Right renal pelvis (tissue), 4 donors: ENCODE measurements at regions not wholly inside any gene's neighbourhood (a gene's known extent, or its start where the extent isn't known, plus 50 kb on each side); places are given as distances from the start of the nearest gene placed in this dataset.

Experiments
- DNase-seq, 4 donors: peaks; one replicate each; pipeline ENCODE4 v3.0.0-alpha.2; 2013; ENCODE audit warnings: low read depth in 4 of 4, low spot score in 3 of 4, missing footprints in 1 of 4

- no peak for DNase-seq
Observed at GRCh38 chr12:34188974-34189373, 166.7 kb downstream of the ALG10 start.

GRCh38 chr12:34190054-34190453 is 167.8 kb downstream of the ALG10 start:
- DNase-seq: no peak

GRCh38 chr12:34198924-34199323 is 176.6 kb downstream of the ALG10 start:
- DNase-seq: no peak

GRCh38 chr12:34203866-34204620 is 181.7 kb downstream of the ALG10 start:
- no peak for DNase-seq

- DNase-seq: no peak
Observed at GRCh38 chr12:34204830-34205285, 182.6 kb downstream of the ALG10 start.

GRCh38 chr12:34205401-34205800 is 183.1 kb downstream of the ALG10 start:
- DNase-seq: no peak

GRCh38 chr12:34206061-34206785 is 183.9 kb downstream of the ALG10 start:
- DNase-seq: no peak

- DNase-seq: no peak
Observed at GRCh38 chr12:34207858-34208257, 185.6 kb downstream of the ALG10 start.

- DNase-seq: no peak
Observed at GRCh38 chr12:34208331-34209258, 186.3 kb downstream of the ALG10 start.

GRCh38 chr12:34209259-34209835 is 187.1 kb downstream of the ALG10 start:
- DNase-seq: no peak

- DNase-seq: no peak
Observed at GRCh38 chr12:34210183-34210582, 187.9 kb downstream of the ALG10 start.

GRCh38 chr12:34210689-34211530 is 188.6 kb downstream of the ALG10 start:
- DNase-seq: no peak

- DNase-seq: no peak
Observed at GRCh38 chr12:34212651-34213050, 190.4 kb downstream of the ALG10 start.

GRCh38 chr12:34214011-34214410 is 191.7 kb downstream of the ALG10 start:
- DNase-seq: no peak

- no peak for DNase-seq
Observed at GRCh38 chr12:34215213-34215892, 193.1 kb downstream of the ALG10 start.

GRCh38 chr12:34215893-34216285 is 193.6 kb downstream of the ALG10 start:
- DNase-seq: no peak

- DNase-seq: no peak
Observed at GRCh38 chr12:34217660-34218059, 195.4 kb downstream of the ALG10 start.

- DNase-seq: peak in 3 of 4 donors; percentile 18 to 33 (median 28)
Observed at GRCh38 chr12:34218193-34219045, 196.1 kb downstream of the ALG10 start.
